PFSK-1 (cell line): ENCODE measurements at regions not wholly inside any gene's neighbourhood (a gene's known extent, or its start where the extent isn't known, plus 50 kb on each side); places are given as distances from the start of the nearest gene placed in this dataset.

Experiments
- FOXP2 ChIP-seq: optimal IDR thresholded peaks from 2 replicates; pipeline ENCODE3; 2011; ENCODE audit warnings: borderline replicate concordance, control low read depth, inconsistent platforms; ENCODE audit not compliant: insufficient read depth; ENCODE audit errors: extremely low read length, extremely low read depth
- POLR2AphosphoS5 ChIP-seq: IDR thresholded peaks from 2 replicates; pipeline ENCODE4 v1.6.1; 2012; ENCODE audit warnings: low read depth, mild to moderate bottlenecking, control low read depth, low read length, moderate library complexity
- SIN3A ChIP-seq: IDR thresholded peaks from 2 replicates; pipeline ENCODE4 v1.6.1; 2012; ENCODE audit warnings: mild to moderate bottlenecking, low read length, moderate library complexity, borderline replicate concordance; ENCODE audit not compliant: insufficient read depth
- TAF1 ChIP-seq: IDR thresholded peaks from 2 replicates; pipeline ENCODE4 v1.6.1; 2012; ENCODE audit warnings: low read length, control low read depth, borderline replicate concordance; ENCODE audit not compliant: insufficient read depth
- TF ChIP-seq, protein P1 (sequence below), 2 experiments: IDR thresholded peaks; 2 replicates each; pipeline versions ENCODE4 v1.6.1 to v1.8.0; 2011 to 2012; ENCODE audit warnings: low read depth in 2 of 2, low read length in 2 of 2, control low read depth in 1 of 2, inconsistent platforms in 1 of 2, mild to moderate bottlenecking in 1 of 2, moderate library complexity in 1 of 2; ENCODE audit not compliant: insufficient read depth in 1 of 2

DNA sequence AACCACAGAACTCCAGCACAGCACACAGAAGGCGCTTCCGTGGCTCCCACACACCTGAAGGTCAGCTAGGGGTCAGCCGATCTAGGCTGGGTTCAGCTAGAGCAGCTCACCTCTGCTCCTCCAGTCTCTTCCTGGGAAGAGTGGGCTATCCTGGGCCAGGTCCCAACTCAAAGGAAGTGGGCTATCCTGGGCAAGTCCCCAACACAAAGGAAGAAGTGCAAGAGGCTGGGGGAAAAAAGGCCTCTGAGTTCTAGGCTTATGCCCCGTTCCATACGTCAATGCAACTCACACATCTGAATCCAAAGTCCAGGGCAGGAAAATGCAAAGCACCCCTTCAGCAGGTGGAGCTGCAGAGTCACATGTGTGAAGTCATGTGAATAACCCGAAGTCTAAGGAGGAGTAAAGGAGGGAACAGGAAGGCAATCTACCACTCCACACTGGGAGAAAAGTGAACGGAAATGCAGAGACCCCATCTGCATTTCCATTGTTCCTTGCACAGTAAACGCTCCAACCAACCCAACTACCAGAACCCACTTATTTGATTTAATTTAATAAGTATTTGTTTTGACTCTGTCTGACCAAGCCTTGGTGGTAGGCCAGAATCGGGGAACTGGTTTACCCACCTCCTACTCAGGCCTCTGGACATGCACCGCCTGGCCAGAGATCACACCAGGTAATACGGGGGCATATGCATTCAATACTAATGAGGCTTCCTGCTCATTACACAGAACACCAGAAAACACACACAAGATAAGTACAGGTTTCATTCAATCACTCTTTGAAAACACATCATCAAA, 95.5 kb upstream of the RNF32 start:
- no peak for TF ChIP-seq SIN3A

DNA sequence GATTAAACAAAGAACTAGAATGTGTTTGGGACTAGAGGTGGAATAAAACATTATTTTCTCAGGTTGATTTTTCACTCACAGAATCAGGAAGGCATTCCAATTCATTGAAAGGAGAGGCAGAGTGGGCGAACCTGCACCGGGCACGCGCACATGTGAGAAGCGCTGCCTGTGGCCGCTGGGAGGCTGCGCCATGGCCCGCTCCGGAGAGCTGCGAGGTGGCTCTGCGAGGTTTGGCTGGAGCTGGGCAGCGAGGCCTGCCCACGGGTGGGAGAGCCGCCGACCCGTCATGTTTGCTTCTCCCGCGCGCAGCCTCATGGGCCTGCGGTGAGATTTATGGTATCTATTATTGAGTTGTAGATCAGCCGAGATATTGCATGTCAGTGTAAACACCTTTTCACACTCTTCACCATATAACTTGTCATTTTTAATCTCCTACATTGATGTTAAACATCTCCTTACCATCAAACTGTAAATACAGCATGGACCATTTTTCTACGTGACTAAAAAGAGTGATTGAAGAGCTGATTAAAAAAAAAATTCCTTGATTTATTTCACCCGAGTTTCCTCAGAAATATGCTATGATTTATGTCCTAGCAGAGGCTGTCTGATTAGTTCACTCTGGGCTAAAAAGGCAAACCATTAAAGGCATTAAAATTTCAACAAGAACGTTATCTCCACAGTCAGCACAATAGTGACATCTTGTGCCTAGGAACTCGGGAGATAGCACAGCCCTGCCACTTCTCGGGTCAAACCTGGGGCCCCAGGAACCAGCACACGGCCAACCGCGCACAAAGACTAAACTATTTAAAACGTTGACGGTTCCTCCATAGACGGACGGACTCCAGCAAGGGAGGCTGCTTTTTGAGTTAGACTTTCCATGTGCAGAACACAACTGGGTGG, 96.6 kb upstream of the RNF32 start:
- no peak for TF ChIP-seq SIN3A
- TF ChIP-seq, protein P1, sequence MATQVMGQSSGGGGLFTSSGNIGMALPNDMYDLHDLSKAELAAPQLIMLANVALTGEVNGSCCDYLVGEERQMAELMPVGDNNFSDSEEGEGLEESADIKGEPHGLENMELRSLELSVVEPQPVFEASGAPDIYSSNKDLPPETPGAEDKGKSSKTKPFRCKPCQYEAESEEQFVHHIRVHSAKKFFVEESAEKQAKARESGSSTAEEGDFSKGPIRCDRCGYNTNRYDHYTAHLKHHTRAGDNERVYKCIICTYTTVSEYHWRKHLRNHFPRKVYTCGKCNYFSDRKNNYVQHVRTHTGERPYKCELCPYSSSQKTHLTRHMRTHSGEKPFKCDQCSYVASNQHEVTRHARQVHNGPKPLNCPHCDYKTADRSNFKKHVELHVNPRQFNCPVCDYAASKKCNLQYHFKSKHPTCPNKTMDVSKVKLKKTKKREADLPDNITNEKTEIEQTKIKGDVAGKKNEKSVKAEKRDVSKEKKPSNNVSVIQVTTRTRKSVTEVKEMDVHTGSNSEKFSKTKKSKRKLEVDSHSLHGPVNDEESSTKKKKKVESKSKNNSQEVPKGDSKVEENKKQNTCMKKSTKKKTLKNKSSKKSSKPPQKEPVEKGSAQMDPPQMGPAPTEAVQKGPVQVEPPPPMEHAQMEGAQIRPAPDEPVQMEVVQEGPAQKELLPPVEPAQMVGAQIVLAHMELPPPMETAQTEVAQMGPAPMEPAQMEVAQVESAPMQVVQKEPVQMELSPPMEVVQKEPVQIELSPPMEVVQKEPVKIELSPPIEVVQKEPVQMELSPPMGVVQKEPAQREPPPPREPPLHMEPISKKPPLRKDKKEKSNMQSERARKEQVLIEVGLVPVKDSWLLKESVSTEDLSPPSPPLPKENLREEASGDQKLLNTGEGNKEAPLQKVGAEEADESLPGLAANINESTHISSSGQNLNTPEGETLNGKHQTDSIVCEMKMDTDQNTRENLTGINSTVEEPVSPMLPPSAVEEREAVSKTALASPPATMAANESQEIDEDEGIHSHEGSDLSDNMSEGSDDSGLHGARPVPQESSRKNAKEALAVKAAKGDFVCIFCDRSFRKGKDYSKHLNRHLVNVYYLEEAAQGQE (IDR thresholded peaks at IDR 0.05; ENCODE audit: insufficient read depth in 1 of 2, low read depth in 2 of 2, low read length in 2 of 2), result no peak
- TF ChIP-seq TAF1, result no peak
- TF ChIP-seq POLR2AphosphoS5, result no peak
- no peak for TF ChIP-seq FOXP2

DNA sequence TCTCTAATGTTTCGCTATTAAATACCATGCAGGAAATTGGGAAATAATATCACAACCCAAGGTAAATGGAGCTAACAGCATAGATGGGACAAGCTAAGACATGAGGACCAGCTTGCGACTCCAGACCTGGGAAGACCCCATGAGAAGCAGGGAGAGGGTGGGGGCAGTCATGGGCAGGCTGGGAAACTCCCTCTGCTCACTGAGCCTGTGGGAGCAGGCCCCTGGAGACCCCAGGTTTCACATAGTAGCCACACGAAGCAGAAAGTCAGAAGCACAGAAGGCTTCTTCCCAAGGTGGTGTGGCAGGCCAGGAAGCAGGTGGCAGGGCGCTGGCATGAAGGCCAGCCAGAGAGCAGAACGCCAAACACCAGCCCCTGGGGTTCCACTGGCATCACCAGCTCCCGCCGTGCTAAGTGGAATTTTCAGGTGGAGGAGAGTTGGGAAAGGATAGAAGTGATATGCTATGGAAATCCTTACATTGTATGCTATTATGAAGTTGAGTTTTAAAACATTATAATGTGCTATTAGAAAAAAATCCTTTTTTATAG, 99.9 kb upstream of the RNF32 start:
- TF ChIP-seq FOXP2 (no peak), POLR2AphosphoS5 (no peak), SIN3A (no peak), TAF1 (no peak)
- TF ChIP-seq, protein P1 (IDR thresholded peaks at IDR 0.05; ENCODE audit: insufficient read depth in 1 of 2, low read depth in 2 of 2, low read length in 2 of 2), result no peak

DNA sequence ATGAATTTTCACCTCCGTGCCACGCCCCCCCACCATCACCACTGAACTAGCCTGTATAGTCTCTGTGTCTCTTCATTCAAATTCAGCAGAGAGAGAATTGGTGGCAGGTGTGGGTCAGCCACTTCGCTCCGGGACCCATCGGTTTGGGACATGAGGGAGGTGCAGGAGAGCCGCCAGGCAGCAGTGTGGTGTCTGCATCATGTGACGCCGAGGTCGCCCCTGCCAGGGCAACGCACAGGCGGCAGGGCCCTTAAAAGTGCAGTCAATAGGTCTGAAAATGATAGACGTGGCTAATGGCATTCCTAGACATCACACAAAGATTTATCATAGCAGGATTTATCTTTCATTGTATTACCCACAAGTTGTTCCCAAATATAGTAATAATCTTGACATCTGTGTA, 100.6 kb upstream of the RNF32 start:
- no peak for TF ChIP-seq SIN3A
- TF ChIP-seq POLR2AphosphoS5, result no peak
- TF ChIP-seq, protein P1 (IDR thresholded peaks at IDR 0.05; ENCODE audit: insufficient read depth in 1 of 2, low read depth in 2 of 2, low read length in 2 of 2), result no peak
- no peak for TF ChIP-seq FOXP2
- TF ChIP-seq TAF1, result no peak

DNA sequence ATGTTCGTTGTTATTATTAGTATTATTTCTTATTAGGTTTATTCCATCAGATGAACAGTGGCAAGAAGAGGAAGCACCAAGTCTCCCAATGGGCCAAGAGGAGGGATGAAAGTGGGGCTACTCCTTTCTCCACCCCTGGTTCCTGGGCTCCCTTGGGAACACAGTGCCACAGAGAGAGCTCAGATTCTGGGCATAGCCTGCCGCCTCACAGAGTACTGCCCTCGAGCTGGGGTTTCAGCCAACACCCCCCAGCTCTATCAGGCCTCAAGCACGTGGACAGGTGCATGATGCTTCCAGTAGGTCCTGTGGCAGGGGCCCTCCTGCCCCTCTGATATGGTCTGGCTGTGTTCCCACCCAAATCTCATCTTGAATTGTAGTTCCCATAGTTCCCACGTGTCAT, 103.6 kb upstream of the RNF32 start:
- TF ChIP-seq FOXP2 (no peak), SIN3A (no peak), POLR2AphosphoS5 (no peak), TAF1 (no peak)
- TF ChIP-seq, protein P1 (IDR thresholded peaks at IDR 0.05; ENCODE audit: insufficient read depth in 1 of 2, low read depth in 2 of 2, low read length in 2 of 2), result no peak
